ENCODE measurements at regions not wholly inside any gene's neighbourhood (a gene's known extent, or its start where the extent isn't known, plus 50 kb on each side); places are given as distances from the start of the nearest gene placed in this dataset.

- TF ChIP-seq CTCF (conservative IDR thresholded peaks at IDR 0.05): no peak
- no peak for TF ChIP-seq EZH2 (IDR thresholded peaks at IDR 0.05; ENCODE audit: low read depth)
Observed at GRCh38 chr2:136242100-136242499, 124.2 kb upstream of the CXCR4 start.
